Transverse colon (tissue), 4 donors: ENCODE measurements at regions not wholly inside any gene's neighbourhood (a gene's known extent, or its start where the extent isn't known, plus 50 kb on each side); places are given as distances from the start of the nearest gene placed in this dataset.

Source experiments
- DNase-seq: peaks from one replicate; pipeline ENCODE4 v3.0.0-alpha.2; 2019
- H3K27ac ChIP-seq, 4 donors: fragments of 200-600 bp; sonication (generic); 2 replicates each; pipeline ENCODE4 v1.5.1; 2016 to 2018; ENCODE audit warnings: inconsistent platforms in 4 of 4
- H3K27me3 ChIP-seq: fragments of 200-600 bp; sonication (generic); 2 replicates; pipeline ENCODE4 v1.5.1; 2017; ENCODE audit warnings: inconsistent platforms
- H3K36me3 ChIP-seq, 4 donors: fragments of 200-600 bp; sonication (generic); 2 replicates each; pipeline ENCODE4 v1.5.1; 2017 to 2019; ENCODE audit warnings: inconsistent platforms in 4 of 4
- H3K4me1 ChIP-seq, 4 donors: fragments of 200-600 bp; sonication (generic); 2 replicates each; pipeline ENCODE4 v1.5.1; 2017 to 2020; ENCODE audit warnings: inconsistent platforms in 4 of 4
- H3K4me3 ChIP-seq, 4 donors: fragments of 200-600 bp; sonication (generic); 1 replicate in 1 of 4; 2 replicates in 3 of 4; pipeline versions ENCODE4 v1.5.1 to v1.6.1; 2017 to 2019; ENCODE audit warnings: inconsistent platforms in 4 of 4
- H3K9me3 ChIP-seq, 2 donors: fragments of 200-600 bp; sonication (generic); 2 replicates each; pipeline ENCODE4 v1.5.1; 2017 to 2019; ENCODE audit warnings: inconsistent platforms in 2 of 2
- EP300 ChIP-seq: sonication (generic); formaldehyde crosslinking; IDR thresholded peaks from one replicate; pipeline ENCODE4 v1.6.1; 2017; ENCODE audit warnings: antibody characterized with exemption, low read depth
- POLR2A ChIP-seq: fragments of 450-650 bp; IDR thresholded peaks from one replicate; pipeline ENCODE4 v1.6.1; 2016; ENCODE audit warnings: antibody characterized with exemption, mild to moderate bottlenecking, moderate library complexity
- POLR2AphosphoS5 ChIP-seq, 3 donors: sonication (generic); formaldehyde crosslinking; IDR thresholded peaks; one replicate each; pipeline ENCODE4 v1.6.1; 2016; ENCODE audit warnings: antibody characterized with exemption in 3 of 3
- WGBS, 2 donors: methylation state at CpG; one replicate each; pipeline ENCODE4 v1.1.5; 2018; ENCODE audit warnings: low coverage in 1 of 2; 5-methylcytosine and 5-hydroxymethylcytosine counted together
- in situ Hi-C, 4 donors: fragments of 200-750 bp; cut with MboI; loops; one replicate each; pipeline versions ENCODE4 v1.15.0 to v1.15.1; 2017; ENCODE audit warnings: low sequenced_read_pairs in 3 of 4, low pct_ligation_motif_present in 1 of 4, low pct_unique_long_range_greater_than_20kb in 1 of 4
- intact Hi-C: fragments of 100-400 bp; cut with DNase I; formaldehyde crosslinking; loops from one replicate; pipeline ENCODE4 v1.15.1; 2023; ENCODE audit warnings: low total_unique reads
- TF ChIP-seq, protein P1 (sequence below), 5 experiments: fragments of 200-600 bp in 3 of 5; fragments of 450-650 bp in 2 of 5; sonication (generic) in 3 of 5; IDR thresholded peaks; 1 replicate in 2 of 5; 2 replicates in 3 of 5; pipeline ENCODE4 v1.5.1; 2016 to 2017; ENCODE audit warnings: antibody characterized with exemption in 5 of 5, inconsistent platforms in 3 of 5, mild to moderate bottlenecking in 2 of 5, moderate library complexity in 1 of 5

GRCh38 chr9:115514454-115514853 is 396.5 kb upstream of the TNC start:
- H3K4me3 ChIP-seq = no peak overlapping the region
- no peaks in the 10 kb centered on the region for H3K9me3 ChIP-seq
- H3K27me3 ChIP-seq = no peaks in the 10 kb centered on the region
- H3K36me3 ChIP-seq = no peaks in the 10 kb centered on the region
- no peaks in the 10 kb centered on the region for H3K4me1 ChIP-seq
- in situ Hi-C loops = loop anchor here in 2 of 4 donors (25.0 kb wide), 1 partner anchor 827 kb away; the partner anchor contains the start of gene TEX48 (in 2 of the 2)
- intact Hi-C loops = no loop called here
- TF ChIP-seq, protein P1, sequence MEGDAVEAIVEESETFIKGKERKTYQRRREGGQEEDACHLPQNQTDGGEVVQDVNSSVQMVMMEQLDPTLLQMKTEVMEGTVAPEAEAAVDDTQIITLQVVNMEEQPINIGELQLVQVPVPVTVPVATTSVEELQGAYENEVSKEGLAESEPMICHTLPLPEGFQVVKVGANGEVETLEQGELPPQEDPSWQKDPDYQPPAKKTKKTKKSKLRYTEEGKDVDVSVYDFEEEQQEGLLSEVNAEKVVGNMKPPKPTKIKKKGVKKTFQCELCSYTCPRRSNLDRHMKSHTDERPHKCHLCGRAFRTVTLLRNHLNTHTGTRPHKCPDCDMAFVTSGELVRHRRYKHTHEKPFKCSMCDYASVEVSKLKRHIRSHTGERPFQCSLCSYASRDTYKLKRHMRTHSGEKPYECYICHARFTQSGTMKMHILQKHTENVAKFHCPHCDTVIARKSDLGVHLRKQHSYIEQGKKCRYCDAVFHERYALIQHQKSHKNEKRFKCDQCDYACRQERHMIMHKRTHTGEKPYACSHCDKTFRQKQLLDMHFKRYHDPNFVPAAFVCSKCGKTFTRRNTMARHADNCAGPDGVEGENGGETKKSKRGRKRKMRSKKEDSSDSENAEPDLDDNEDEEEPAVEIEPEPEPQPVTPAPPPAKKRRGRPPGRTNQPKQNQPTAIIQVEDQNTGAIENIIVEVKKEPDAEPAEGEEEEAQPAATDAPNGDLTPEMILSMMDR (IDR thresholded peaks at IDR 0.05) = no peak
- TF ChIP-seq POLR2A (no peak), EP300 (no peak), POLR2AphosphoS5 (IDR thresholded peaks at IDR 0.05) (no peak)
- H3K27ac ChIP-seq = no peak overlapping the region
- DNase-seq = no peak

DNA sequence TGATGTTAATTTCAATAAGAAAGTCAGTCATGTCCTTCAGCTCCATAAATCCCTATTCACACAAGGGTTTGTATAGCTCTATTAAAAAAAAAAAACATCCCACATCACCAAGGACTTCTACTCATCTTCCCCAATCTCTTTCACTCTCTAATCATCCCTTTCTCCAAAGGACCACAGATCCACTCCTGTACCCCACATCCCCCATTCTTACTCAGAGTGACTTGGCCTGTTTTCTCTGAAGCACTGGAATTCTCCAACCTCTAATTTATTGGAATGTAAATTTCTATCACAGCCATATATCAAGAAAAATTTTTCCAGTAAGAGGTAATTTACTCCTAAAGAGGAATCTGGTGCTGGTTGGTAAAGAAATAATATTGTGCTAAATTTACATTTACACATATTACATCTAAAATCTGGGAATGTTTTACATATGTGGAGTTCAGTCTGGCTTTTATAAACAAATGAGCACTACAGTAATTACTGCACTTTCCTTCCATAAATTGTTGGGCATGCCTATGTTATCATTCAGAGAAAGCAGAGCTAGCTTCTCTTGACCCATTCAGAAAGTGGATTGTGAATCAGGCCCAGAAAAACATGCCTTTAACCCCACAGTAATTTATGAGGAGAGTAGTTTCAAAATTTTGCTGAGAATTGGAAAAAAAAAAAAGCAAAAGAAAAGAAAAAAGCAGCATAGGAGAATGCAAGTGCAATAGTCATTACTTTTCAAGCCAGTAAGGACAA is 399.5 kb upstream of the TNC start:
- Histone ChIP-seq H3K9me3 (no peaks in the 10 kb centered on the region), H3K36me3 (no peaks in the 10 kb centered on the region), H3K4me1 (no peaks in the 10 kb centered on the region), H3K4me3 (no peak overlapping the region), H3K27ac (no peak overlapping the region), H3K27me3 (no peaks in the 10 kb centered on the region)
- TF ChIP-seq POLR2AphosphoS5 (IDR thresholded peaks at IDR 0.05) (no peak), EP300 (no peak), POLR2A (no peak)
- TF ChIP-seq, protein P1 (IDR thresholded peaks at IDR 0.05) = no peak
- DNase-seq = no peak
- in situ Hi-C loops = loop anchor here in 2 of 4 donors (25.0 kb wide), 1 partner anchor 830 kb away; the partner anchor contains the start of gene TEX48 (in 2 of the 2)
- intact Hi-C loops = no loop called here

DNA sequence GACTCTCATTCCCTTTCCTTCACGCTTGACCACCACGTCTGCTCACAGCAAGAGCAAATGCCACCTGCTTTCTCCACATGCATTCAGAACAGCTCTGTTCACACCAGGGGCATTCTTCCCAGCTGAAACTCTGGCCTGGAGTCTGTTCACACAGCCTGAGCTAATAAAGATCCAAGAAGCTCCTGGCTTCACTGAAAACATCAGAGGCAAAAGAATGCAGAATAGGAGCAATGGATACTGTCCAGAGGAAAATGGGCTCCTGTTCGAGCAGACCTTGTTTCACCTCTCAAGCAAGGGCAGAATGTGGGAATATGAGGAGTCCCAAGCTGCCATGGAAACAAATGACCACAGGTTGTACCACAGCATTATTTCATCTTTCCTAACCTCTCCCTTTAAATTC is 402.7 kb upstream of the TNC start:
- 64 to 80% methylated on average over 1 to 3 of the region's 3 CpGs for WGBS, 2 donors
- peaks cover 0 to 8% (median 3%) of the 10 kb centered on the region in 4 donors for H3K4me1 ChIP-seq
- no peaks in the 10 kb centered on the region for H3K9me3 ChIP-seq
- H3K27me3 ChIP-seq = no peaks in the 10 kb centered on the region
- intact Hi-C loops = loop anchor here (10.0 kb wide), 1 partner anchor 506 kb away; no protein-coding TSS in a partner anchor
- in situ Hi-C loops = loop anchor here in 3 of 4 donors (10.0 to 25.0 kb wide), 3 partner anchors 786 to 846 kb away; partner anchors contain the start of gene TEX48 (in 2 of the 3)
- DNase-seq = no peak
- no peaks in the 10 kb centered on the region for H3K36me3 ChIP-seq
- TF ChIP-seq, protein P1 (IDR thresholded peaks at IDR 0.05) = no peak
- TF ChIP-seq POLR2AphosphoS5 (IDR thresholded peaks at IDR 0.05) (no peak), POLR2A (no peak), EP300 (no peak)
- peak overlapping the region in 3 of 4 donors; percentile 11 to 26 (median 16) for H3K27ac ChIP-seq
- no peak overlapping the region for H3K4me3 ChIP-seq

DNA sequence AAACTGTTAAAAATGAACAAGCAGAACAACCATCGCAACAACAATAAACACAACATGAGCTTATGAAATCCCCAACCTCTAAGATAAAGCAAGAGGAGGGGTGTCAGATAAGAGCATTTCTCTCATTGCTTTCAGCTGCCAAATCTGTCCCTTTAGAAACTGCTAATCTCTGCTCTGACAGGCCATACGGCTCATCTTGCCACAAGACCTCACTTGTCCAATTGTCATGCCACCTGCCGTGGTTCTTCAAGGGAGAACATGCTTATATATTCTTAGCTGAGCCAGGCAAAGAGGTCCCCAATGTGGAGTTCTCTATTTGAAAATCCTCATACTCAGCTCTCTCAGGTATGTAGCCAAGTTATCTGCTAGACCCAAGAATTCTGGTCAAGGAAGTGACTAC is 405.0 kb upstream of the TNC start:
- in situ Hi-C loops = loop anchor here in 3 of 4 donors (10.0 to 25.0 kb wide), 3 partner anchors 788 to 848 kb away; partner anchors contain the start of gene TEX48 (in 2 of the 3)
- H3K9me3 ChIP-seq = no peaks in the 10 kb centered on the region
- H3K4me3 ChIP-seq = no peak overlapping the region
- H3K27me3 ChIP-seq = no peaks in the 10 kb centered on the region
- DNase-seq = no peak
- no peak overlapping the region for H3K27ac ChIP-seq
- no peak for TF ChIP-seq POLR2A
- TF ChIP-seq, protein P1 (IDR thresholded peaks at IDR 0.05) = no peak
- no peak for TF ChIP-seq EP300
- TF ChIP-seq POLR2AphosphoS5 (IDR thresholded peaks at IDR 0.05) = no peak
- intact Hi-C loops = loop anchor here (10.0 kb wide), 1 partner anchor 508 kb away; no protein-coding TSS in a partner anchor
- WGBS, 2 donors = 80 to 83% methylated on average over 1 to 3 of the region's 3 CpGs
- H3K36me3 ChIP-seq = no peaks in the 10 kb centered on the region
- H3K4me1 ChIP-seq = peaks cover 0 to 8% (median 3%) of the 10 kb centered on the region in 4 donors
